WTC11 (cell line): ENCODE measurements at regions not wholly inside any gene's neighbourhood (a gene's known extent, or its start where the extent isn't known, plus 50 kb on each side); places are given as distances from the start of the nearest gene placed in this dataset.

ENCODE experiments used
- ATAC-seq: fragments of 200-7000 bp; cut with Tn5 transposase; 2 replicates; pipeline ENCODE4 v1.10.0; 2021; ENCODE audit warnings: mild to moderate bottlenecking, moderate library complexity
- CTCF ChIA-PET: fragments of 300-600 bp; sonication (Branson Sonifier 250); formaldehyde crosslinking; loops from one replicate; lab custom pipeline; 2021; ENCODE audit warnings: antibody characterized with exemption; lab: Charles Lee
- POLR2A ChIA-PET: fragments of 350-600 bp; sonication (Branson Sonifier 250); formaldehyde crosslinking; loops from one replicate; lab custom pipeline; 2021; ENCODE audit warnings: antibody characterized with exemption; lab: Charles Lee
- DNase-seq: peaks from one replicate; pipeline ENCODE4 v3.0.0; 2021; ENCODE audit warnings: low spot score
- H3K27ac Mint-ChIP-seq: 2 replicates; pipeline ENCODE4 v1.8.0; 2021; ENCODE audit warnings: mixed read lengths
- H3K27me3 Mint-ChIP-seq: 2 replicates; pipeline ENCODE4 v1.8.0; 2021; ENCODE audit warnings: low read depth, mild to moderate bottlenecking, moderate library complexity, mixed read lengths
- H3K36me3 Mint-ChIP-seq: 2 replicates; pipeline ENCODE4 v1.8.0; 2021; ENCODE audit warnings: mixed read lengths
- H3K4me1 Mint-ChIP-seq: 2 replicates; pipeline ENCODE4 v1.8.0; 2022; ENCODE audit warnings: mixed read lengths
- H3K4me3 Mint-ChIP-seq: 2 replicates; pipeline ENCODE4 v1.8.0; 2021; ENCODE audit warnings: mild to moderate bottlenecking, moderate library complexity, mixed read lengths
- H3K9me3 Mint-ChIP-seq: 2 replicates; pipeline ENCODE4 v1.8.0; 2021; ENCODE audit warnings: mixed read lengths
- AR ChIP-seq: fragments of 250-450 bp; sonication (Bioruptor Pico); IDR thresholded peaks from 2 replicates; pipeline ENCODE4 v1.9.0; 2021; ENCODE audit warnings: mild to moderate bottlenecking
- ATF2 ChIP-seq: sonication (generic); formaldehyde crosslinking; IDR thresholded peaks from 2 replicates; pipeline ENCODE4 v1.8.1; 2022; ENCODE audit warnings: low read depth, missing genetic modification reagents, borderline replicate concordance
- CBFB ChIP-seq: sonication (generic); formaldehyde crosslinking; IDR thresholded peaks from 2 replicates; pipeline ENCODE4 v1.8.1; 2022; ENCODE audit warnings: mild to moderate bottlenecking, low read depth, missing genetic modification reagents
- CDX4 ChIP-seq: fragments of 250-450 bp; sonication (Bioruptor Pico); IDR thresholded peaks from 2 replicates; pipeline ENCODE4 v1.9.0; 2021; ENCODE audit warnings: moderate library complexity, mild to moderate bottlenecking, inconsistent platforms, borderline replicate concordance
- E2F4 ChIP-seq: sonication (generic); formaldehyde crosslinking; IDR thresholded peaks from 2 replicates; pipeline ENCODE4 v1.8.1; 2022; ENCODE audit warnings: low read depth, mild to moderate bottlenecking, moderate library complexity, missing genetic modification reagents, borderline replicate concordance
- EMX1 ChIP-seq: fragments of 250-450 bp; sonication (Bioruptor Pico); IDR thresholded peaks from 2 replicates; pipeline ENCODE4 v1.8.0; 2021; ENCODE audit warnings: mild to moderate bottlenecking
- ERG ChIP-seq: fragments of 250-450 bp; sonication (Bioruptor Pico); IDR thresholded peaks from 2 replicates; pipeline ENCODE4 v1.8.0; 2021; ENCODE audit warnings: mild to moderate bottlenecking
- FOXK1 ChIP-seq: sonication (generic); formaldehyde crosslinking; IDR thresholded peaks from 2 replicates; pipeline ENCODE4 v1.8.0; 2022; ENCODE audit warnings: mild to moderate bottlenecking, moderate library complexity, missing genetic modification reagents
- GABPB1 ChIP-seq: sonication (generic); formaldehyde crosslinking; IDR thresholded peaks from 2 replicates; pipeline ENCODE4 v1.8.1; 2023; ENCODE audit warnings: mild to moderate bottlenecking, missing genetic modification reagents
- HMGXB4 ChIP-seq: sonication (generic); formaldehyde crosslinking; IDR thresholded peaks from 2 replicates; pipeline ENCODE4 v1.8.1; 2023; ENCODE audit warnings: mild to moderate bottlenecking, moderate library complexity, missing genetic modification reagents
- IRF2 ChIP-seq: sonication (generic); formaldehyde crosslinking; IDR thresholded peaks from 2 replicates; pipeline ENCODE4 v1.8.0; 2022; ENCODE audit warnings: low read depth, missing genetic modification reagents, borderline replicate concordance
- NR2C2 ChIP-seq: sonication (generic); formaldehyde crosslinking; IDR thresholded peaks from 2 replicates; pipeline ENCODE4 v1.8.0; 2022; ENCODE audit warnings: mild to moderate bottlenecking, missing genetic modification reagents
- SMAD3 ChIP-seq: sonication (generic); formaldehyde crosslinking; IDR thresholded peaks from 2 replicates; pipeline ENCODE4 v1.8.0; 2022; ENCODE audit warnings: missing genetic modification reagents, mild to moderate bottlenecking, borderline replicate concordance
- SMAD4 ChIP-seq: sonication (generic); formaldehyde crosslinking; IDR thresholded peaks from 2 replicates; pipeline ENCODE4 v1.8.0; 2022; ENCODE audit warnings: mild to moderate bottlenecking, missing genetic modification reagents
- TCF7 ChIP-seq: sonication (generic); formaldehyde crosslinking; IDR thresholded peaks from 2 replicates; pipeline ENCODE4 v1.8.0; 2022; ENCODE audit warnings: mild to moderate bottlenecking, low read depth, missing genetic modification reagents, moderate library complexity
- ZNF138 ChIP-seq: sonication (generic); formaldehyde crosslinking; conservative IDR thresholded peaks from 2 replicates; pipeline ENCODE4 v1.8.1; 2022; ENCODE audit warnings: mild to moderate bottlenecking, moderate library complexity, missing genetic modification reagents
- ZNF671 ChIP-seq: fragments of 250-450 bp; sonication (Bioruptor Pico); IDR thresholded peaks from 2 replicates; pipeline ENCODE4 v1.8.0; 2021; ENCODE audit warnings: mild to moderate bottlenecking
- ZSCAN18 ChIP-seq: fragments of 250-450 bp; sonication (Bioruptor Pico); IDR thresholded peaks from 2 replicates; pipeline ENCODE4 v2.1.2; 2022; ENCODE audit warnings: mild to moderate bottlenecking, moderate library complexity

GRCh38 chr18:35786365-35787042 is 186.0 kb upstream of the RMP24 start:
- TF ChIP-seq HMGXB4 (CRISPR knock-in tag) = no peak
- no peak for TF ChIP-seq ERG (CRISPR knock-in tag)
- TF ChIP-seq E2F4 (CRISPR knock-in tag) = no peak
- no peak for TF ChIP-seq ATF2 (CRISPR knock-in tag)
- no peak for TF ChIP-seq ZNF671 (CRISPR knock-in tag)
- no peak for TF ChIP-seq CBFB (CRISPR knock-in tag)
- TF ChIP-seq IRF2 (CRISPR knock-in tag) = no peak
- no peak for TF ChIP-seq TCF7 (CRISPR knock-in tag)
- no peak for TF ChIP-seq ZNF138 (CRISPR knock-in tag)
- no peak for TF ChIP-seq SMAD3 (CRISPR knock-in tag)
- TF ChIP-seq GABPB1 (CRISPR knock-in tag) = no peak
- TF ChIP-seq ZSCAN18 (CRISPR knock-in tag) = no peak
- no peak for TF ChIP-seq NR2C2 (CRISPR knock-in tag)
- TF ChIP-seq CDX4 (CRISPR knock-in tag) = no peak
- TF ChIP-seq AR (CRISPR knock-in tag) = no peak
- TF ChIP-seq FOXK1 (CRISPR knock-in tag) = no peak
- no peak for TF ChIP-seq EMX1 (CRISPR knock-in tag)
- TF ChIP-seq SMAD4 = no peak
- CTCF ChIA-PET = no interaction called here

More at GRCh38 chr18:35786365-35787042, 186.0 kb upstream of the RMP24 start:
- Mint-ChIP-seq H3K27ac (no peak overlapping the region), H3K4me1 (peaks cover 19% of the 10 kb centered on the region), H3K4me3 (no peak overlapping the region), H3K9me3 (peaks cover 11% of the 10 kb centered on the region), H3K36me3 (peaks cover 1% of the 10 kb centered on the region; the same call in 1 of the 2 replicates), H3K27me3 (peaks cover 8% of the 10 kb centered on the region; the same call in 1 of the 2 replicates)
- ATAC-seq (no peak), DNase-seq (no peak)
- POLR2A ChIA-PET = no interaction called here
